Mesenteric fat pad (tissue), 1 donor: ENCODE measurements at regions not wholly inside any gene's neighbourhood (a gene's known extent, or its start where the extent isn't known, plus 50 kb on each side); places are given as distances from the start of the nearest gene placed in this dataset.
"Not testable (repeated sequence)": the region's sequence is repeated elsewhere in the genome, so short reads cannot be mapped to it uniquely, and the experiment has no call there.

ENCODE experiments used
- DNase-seq: peaks from one replicate; pipeline ENCODE4 v3.0.0-alpha.2; 2020; ENCODE audit warnings: low spot score
- donor health status: DM: yes; HTN: yes; CAD: no.

DNA sequence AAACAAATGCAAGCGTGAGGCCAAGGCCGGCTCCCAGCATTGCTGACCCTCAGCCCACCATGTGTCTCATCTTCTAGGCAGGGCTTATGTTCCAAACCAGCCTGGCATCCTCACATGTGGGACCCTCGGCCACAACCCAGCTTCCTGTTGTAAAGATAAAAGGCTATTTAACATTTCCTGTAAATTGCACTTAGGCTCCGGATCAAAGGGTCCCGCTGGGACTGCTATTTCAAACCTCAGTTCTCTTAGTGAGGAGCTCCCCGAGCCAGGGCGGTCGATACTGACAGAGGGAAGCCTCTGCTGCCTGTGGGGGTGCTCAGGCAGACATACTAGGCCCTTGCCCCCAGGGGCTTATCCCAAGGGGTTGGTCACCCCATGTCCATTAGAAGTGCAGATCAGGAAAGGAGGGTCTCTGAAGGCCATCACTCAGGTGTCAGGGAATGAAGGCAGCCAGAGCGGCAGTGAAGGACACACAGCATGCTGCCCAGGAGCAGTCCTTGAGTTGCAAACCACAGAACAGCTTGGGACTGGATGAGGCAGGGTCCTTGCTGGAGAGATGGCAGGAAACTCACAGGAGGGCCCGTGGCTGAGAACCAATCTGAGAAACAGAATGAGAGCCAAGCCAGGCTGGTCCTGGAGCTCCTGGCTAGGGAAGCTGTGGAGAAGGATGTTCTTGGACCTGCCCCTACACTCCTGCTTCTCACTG, 239.9 kb downstream of the TLE3 start:
- no peak for DNase-seq

DNA sequence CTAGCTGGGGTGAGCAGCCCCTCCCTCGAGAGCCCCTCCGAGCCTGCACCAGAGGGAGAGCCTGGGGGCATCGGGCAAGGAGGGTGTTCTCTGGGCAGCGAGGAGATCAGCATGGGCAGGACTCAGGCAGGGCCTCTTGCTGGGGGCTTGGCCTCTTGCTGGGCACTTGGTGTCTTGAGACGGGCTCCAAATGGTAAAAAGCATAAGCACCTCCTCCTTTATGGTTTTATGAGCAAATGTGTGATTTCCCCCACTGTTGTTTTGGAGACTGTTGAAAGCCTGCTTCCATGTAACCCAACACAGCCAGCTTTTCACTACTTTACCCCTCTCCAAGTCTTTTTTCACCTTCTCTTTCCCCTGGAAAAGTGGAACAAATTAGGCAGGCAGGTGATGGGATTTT, 239.3 kb downstream of the TLE3 start:
- no peak for DNase-seq

DNA sequence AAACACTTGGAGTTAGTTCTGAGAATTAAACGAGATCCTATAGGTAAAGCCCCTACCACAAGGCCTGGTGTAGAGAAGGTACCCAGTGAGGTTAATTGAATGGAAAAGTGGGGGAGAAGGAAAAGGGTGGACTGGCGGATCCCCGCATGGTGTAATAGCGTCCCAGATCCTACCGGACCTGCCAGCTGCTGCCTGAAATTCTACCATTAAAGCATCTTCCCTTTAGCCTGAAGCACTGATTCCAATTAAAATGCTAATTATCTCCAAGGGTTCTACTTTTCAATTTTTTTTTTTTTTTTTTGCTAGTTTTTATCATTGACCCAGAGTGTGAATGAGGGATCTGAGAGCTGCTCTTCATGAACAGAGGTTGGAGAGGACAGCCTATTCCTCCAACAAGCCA, 237.9 kb downstream of the TLE3 start:
- DNase-seq = no peak

DNA sequence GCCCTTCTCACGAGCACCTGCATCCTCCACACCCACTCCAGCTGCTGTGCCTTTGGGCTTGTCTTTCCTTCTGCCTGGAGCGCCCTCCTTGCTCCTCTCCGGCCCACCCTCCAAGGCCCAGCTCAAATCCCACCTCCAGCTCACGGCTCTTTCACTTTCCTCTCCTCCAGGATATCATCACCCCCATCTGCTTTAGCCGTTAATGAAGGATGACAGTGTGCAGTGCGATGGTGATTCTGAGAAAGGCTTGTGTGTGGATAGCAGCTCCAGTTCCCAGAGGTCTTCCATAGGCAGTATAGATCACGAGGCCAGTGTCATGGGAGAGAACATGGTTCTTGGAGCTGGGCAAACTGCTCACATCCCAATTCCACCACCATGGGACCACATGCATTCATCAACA, 237.4 kb downstream of the TLE3 start:
- no peak for DNase-seq

DNA sequence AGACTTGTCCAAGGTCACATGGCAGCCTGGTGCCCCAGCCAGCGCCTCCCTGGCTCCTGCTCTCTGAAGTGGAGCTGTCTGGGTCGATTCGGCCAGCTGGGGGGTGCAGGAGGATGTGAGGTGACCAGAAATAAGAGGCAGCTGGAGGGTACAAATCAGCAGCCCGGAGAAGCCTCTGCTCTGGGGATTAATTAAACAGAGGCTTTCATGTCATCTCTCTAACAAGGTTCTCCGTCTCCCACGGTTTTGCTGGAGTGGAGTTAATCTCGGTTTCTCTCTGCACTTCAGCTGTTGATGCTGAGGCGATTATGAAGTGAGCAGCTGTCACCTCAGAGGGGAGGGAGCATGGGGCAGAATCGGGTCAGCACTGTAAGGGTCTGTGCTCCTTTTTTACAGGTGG, 236.8 kb downstream of the TLE3 start:
- no peak for DNase-seq

DNA sequence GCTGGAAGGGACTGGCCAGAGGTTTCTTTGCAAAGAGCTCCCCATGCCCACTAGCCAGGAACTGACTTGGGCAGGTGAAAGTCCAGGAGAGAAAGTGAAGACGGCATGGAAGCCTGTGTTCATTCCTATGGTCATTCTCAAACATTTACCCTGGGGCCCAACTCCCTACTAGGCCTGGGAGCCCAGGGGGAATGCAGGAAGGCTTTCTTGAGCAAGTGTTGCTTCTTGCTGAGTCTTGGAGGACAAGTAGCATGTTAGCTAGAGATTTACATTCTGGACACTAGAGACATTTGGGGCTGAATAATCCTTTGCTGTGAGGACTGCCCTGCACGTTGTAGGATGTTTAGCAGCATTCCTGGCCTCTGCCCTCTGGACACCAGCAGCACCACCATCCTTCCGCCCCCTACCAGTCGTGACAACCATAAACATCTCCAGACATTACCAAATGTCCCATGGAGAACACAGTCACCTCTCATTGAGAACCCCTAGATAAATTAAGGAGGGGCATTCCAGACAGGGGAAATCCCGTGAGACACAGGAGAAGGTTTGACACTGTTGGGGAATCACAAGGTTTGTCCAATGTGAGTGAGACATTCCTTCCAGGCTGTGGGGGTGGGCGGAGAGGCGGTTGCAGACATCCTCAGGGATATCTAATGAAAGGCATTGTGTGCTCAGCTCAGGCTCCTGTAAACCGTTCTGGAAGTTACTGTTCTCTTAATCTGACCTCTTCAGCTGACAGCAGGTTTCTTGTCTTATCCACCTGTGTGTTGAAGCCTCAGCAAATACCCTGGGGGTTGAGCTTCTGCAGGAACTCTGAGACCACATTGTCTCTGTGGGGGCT, 236.2 kb downstream of the TLE3 start:
- no peak for DNase-seq

DNA sequence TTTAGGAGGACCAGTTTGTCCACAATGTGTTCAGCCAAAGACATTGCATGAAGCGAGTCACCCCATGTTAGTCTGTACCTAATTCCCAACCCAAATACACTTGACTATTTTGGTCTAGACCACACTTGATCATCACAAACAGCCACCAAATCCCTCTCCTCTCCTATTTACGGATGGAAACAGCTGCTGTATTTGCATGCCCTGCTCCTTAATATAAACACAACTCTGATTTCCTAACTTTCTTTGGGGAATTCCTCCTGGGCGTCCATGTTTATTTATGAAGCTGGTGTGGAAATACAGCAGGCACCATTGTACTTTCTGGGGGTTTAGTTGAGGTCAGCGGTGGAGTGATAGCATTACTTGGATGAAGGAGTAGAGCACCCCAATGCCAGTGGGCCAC, 235.2 kb downstream of the TLE3 start:
- no peak for DNase-seq

DNA sequence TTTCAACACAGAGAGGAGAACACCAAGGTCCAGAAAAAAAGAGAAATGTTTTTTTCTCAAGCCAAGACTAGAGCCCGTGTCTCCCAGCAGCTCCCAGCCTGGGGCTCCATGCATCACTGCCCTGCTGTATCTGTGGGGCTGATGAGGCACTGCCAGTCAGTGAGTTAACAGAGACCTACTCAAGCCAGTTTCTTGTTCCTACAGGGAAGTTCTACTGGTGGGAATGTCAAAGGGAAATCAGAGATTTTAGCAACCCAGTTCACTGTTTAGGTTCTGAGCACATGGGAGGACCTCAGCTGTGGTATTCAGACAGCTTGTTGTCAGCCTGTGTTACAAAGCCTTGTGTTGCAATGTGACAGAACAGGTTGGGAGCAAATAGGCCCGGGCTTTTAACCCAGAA, 234.3 kb downstream of the TLE3 start:
- DNase-seq = no peak

DNA sequence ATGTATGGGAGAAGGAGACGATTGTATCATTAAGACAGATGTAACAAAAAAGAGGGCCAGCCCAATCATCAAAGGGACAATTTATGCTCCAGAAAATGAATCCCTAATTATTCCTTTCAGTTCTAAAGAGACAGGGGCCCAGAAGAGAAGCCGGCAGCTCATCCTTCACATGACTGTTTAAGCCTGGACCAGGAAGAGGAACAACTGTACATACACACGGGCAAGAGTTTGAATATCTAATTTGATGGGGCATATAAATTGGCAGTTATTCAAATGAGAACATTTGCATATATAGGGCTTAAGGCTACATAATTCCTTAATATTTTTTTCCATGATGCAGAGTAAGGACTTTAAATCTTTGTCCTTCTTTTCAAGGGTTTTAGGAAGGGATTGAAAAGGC, 232.3 kb downstream of the TLE3 start:
- no peak for DNase-seq

DNA sequence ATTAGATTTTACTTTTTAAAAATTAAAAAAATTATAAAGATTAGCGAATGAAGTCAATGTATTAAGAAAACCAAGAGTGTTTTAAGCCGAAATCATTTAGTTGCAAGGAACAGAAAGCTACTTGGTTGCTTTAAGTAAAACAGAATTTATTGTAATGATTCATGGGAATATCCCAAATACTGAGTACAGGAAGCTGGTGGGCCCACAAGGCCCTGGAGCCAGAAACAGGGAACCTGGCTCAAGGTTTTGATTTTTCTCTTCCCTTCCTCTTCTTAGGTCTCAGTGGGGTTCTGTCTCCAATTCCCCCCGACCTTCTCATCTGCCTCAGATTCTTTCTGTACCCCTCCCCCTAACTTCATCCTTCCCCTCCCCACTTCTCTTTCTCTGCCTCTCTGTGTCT, 229.0 kb downstream of the TLE3 start:
- DNase-seq = no peak

DNA sequence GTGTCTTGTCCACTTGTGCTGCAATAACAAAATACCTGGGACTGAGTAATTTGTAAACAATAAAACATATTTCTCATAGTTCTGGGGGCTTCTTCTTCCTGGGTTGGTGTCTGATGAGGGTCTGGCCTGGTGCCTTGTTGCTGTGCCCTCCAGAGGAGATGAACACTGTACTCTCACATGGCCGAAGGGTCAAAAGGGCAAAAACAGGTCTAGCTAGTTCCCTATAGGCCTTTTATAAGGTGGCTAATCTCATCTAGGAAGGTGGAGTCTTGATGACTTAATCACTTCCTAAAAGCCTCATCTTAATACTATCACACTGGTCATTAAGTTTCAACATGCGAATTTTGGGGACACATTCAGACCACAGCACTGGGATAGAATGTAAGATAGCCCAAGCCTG, 228.4 kb downstream of the TLE3 start:
- no peak for DNase-seq

DNA sequence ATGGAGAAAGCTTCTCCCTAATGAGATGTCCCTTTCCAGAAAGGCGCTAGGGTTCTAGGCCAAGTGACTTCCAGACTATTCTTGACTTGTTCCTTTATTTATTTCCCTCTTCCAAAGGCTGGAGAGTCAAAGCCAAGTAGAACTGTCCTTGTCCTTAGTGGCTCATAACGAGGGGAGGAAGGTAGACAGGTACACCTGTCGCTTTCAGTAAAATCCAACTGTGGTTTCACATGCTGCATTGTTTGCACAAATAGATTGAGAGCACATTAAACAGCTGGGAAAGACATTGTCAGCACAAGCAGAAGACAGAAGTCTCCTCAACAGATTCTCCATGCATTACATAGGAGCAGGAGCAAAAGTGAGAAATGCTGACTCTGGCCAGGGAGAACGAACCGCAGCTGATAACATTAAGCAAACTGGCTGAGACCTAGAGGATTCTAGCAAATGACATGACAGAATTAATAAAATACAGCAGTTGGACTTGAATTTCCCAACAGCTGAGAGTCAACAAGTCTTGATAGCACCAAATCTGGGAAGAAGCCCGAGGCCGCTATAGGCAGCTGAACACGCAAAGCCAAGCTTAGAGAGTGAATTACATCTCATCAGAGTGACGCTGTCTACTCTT, 227.7 kb downstream of the TLE3 start:
- no peak for DNase-seq

DNA sequence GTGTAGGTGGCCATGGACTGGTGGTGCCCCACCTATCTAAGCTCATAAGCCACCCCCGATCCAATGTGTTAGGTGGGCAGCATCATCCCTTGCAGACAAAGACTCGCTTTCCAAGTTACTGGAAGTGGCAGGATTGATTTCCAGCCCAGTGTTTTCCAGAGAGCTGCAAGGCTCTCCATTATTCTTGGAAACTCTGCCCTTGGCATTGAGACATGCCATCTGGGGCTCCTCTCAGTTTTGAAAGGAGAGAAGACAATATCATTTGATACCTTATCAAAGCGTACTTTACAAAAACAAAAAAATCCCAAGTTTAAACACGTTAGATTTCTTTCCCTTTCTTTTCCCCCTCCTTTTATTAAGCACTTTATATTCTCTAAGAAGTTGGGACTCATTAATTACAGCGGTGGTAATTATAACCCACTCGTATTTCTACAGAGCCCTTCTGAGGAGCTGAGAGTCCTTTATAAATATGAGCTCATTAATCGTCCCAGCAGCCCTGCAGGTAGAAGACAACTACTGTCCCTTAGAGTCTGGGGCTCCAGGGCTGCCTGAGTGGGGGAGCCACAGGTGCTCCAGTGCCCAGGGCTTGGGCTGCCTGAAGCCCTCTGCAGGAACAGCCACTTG, 226.1 kb downstream of the TLE3 start:
- DNase-seq = no peak

DNA sequence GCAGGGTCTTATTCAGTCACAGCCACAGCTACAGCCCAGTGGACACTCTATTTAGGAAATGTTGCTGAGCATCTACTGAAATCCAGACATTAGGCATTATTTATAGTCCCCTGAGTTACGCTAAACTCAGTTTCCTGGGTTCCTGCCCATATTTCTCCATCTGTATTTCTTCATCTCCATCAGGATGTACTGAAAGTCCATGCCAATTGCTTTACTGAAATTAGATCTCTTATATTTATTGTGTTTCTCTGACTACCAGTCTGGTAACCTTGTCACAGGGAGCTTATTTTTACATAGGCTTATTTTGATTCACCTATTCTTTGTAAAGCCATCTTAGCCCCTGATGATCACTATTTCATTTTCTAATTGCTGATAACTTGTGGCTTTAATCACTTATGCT, 223.9 kb downstream of the TLE3 start:
- no peak for DNase-seq

DNA sequence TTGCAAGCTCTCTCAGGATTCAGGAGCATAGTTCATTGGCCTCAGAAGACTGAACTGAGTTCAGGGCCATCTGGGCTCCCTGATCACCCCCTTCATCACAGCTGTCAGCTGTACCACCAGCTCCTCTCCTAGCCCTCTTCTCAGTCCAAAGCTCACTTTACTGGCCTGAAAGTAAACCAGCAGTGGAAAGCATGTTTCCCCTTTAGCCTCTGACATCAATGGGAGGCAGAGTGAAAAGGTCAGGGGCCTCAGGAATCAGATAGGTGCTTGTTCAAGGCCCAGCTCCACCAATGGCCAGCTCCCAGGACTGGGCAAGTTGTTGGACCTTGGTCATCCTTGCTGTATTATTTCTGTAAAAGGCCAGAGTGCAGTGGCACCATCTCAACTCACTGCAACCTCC, 223.4 kb downstream of the TLE3 start:
- no peak for DNase-seq

DNA sequence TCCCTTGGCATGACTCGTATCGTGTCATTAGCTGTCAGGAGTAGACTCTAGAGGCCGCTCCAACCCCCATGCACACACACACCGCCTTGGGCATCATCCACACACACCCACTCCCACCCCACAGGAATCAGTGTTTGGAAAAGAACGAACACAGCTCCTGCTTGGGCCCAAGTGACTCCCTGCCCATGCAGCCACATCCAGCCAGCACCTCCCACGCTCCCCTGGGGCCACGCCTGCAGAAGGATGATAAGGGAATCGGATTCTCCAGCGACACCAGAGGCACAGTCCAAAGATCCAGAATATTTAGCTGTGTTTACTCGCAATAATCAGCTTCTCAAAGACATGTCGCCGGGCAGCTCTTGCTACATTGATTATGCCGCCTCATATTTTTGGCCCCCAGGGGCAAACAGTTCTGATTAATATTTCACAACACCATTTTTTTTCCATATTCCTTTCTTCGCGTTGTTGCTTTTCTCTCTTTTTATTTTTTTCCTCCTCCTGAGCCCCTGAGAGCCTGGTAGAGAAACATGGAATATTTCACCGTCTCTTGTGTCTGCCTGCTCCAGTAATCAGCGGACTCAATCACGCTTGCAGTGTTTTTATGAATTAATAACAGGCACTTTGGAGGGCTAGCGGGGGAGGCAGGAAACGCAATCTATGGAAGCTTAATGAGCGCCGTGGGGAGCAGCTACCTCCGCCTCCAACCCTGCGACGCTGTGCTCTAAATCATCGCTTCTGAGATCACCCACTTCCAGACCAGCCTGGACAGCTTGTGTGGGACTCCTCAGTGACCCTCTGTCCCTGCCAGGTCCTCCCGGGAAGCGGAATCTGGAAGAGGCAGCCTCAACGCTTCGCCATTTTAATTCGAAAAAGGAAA, 221.4 kb downstream of the TLE3 start:
- no peak for DNase-seq

DNA sequence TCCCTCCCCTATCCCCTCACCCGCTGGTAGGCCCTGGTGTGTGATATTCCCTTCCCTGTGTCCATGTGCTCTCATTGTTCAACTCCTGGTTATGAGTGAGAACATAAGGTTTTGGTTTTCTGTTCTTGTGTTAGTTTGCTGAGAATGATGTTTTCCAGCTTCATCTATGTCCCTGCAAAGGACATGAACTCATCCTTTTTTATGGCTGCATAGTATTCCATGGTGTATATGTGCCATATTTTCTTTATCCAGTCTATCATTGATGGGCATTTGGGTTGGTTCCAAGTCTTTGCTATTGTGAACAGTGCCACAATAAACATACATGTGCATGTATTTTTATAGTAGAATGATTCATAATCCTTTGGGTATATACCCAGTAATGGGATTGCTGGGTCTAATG, 217.8 kb downstream of the TLE3 start:
- not testable (repeated sequence) for DNase-seq

DNA sequence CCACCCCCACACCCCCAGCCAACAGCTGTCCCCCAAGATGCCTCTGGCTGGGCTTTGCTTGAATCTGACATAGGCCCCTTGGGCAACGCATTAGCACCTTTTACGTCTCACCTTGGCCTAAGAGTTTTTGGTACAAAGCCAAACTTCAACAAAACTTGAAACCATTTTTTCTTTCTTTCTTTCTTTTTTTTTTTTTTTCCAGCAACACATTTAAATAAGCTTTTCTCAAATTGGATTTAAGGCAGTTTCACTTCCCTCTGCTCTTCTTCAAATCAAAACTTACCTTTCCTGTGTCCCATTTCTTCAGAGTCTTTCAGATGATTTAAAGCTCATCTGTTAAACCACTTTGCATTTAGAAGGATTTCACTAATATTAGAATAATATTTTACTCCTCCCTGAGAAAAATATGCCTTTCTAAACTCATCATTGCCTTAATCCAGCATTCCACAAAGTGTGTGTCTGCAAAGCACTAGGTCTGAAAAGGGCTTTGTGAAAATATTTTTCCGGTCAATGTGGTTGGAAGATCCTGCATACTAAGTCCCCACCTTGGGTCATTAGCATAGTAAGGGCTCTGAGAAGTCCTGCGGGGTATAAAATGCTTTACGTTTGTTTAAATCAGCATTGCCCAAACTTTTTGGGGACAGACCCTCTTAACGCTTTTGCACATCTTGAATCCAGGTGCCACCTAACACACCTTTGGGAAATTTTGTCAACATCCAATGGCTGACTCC, 217.0 kb downstream of the TLE3 start:
- DNase-seq = no peak

DNA sequence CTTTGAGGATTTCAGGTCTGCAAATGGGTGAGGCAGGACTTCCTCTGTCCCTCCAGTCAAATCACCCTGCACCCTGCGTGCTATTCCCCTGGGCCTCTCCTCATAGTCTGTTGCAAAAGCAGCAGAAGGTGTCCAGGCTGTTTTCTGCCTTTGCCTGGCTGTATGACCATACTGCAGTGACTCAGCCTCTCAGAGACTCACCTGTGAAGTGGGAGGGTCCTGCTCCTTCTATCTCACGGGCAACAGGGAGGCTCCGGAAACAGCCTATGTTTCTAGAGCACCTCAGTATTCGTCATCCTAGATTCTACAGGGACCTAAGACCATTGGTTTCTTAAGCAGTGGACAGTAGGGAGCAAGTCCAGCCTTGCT, 216.4 kb downstream of the TLE3 start:
- no peak for DNase-seq

DNA sequence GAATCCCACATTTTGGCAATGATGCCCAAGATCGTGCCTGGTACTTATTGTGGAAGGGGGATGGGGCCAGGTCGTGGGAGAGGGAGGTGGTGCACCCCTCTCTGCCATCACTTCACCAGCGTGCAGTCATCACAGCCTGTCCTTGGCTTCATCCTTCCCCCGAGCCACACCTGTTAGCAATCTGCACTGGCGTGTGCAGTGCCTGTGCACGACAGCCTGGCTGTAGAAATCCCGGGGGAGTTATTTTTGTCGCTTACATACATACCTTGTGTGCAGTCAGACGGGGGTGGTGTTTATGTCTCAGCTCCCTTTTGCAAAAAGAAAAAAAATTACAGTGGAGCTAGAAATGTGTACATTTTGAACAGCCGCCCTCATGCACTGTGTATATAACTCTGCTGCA, 216.0 kb downstream of the TLE3 start:
- no peak for DNase-seq
